Astrocyte (in vitro differentiated cells and primary cell): ENCODE measurements at regions not wholly inside any gene's neighbourhood (a gene's known extent, or its start where the extent isn't known, plus 50 kb on each side); places are given as distances from the start of the nearest gene placed in this dataset.

Experiments used
- EZH2 ChIP-seq: IDR thresholded peaks from 2 replicates; pipeline ENCODE4 v1.6.1; 2012; ENCODE audit warnings: mild to moderate bottlenecking, low read length, inconsistent platforms; ENCODE audit not compliant: insufficient read depth
- TF ChIP-seq, protein P1 (sequence below): IDR thresholded peaks from 2 replicates; pipeline ENCODE4 v1.5.1; 2011; ENCODE audit warnings: low read depth, mild to moderate bottlenecking, inconsistent platforms, low read length, moderate library complexity; ENCODE audit not compliant: insufficient read depth

DNA sequence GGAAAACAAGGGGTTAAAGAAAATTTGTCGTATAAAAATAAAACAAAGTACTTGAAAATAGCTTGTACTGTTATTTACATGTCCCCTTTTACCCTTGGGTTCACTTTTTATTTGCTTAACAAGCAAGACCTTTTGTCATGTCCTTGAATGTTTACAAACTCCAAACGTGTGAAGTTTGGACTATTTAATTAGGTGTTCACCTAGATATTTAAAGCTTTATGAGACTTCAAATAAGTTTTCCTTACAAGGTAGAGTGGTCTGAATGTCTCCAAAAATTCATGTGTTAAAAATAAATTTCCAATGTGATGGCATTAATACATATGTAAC, 242.0 kb upstream of the TTC14 start:
- TF ChIP-seq, protein P1, sequence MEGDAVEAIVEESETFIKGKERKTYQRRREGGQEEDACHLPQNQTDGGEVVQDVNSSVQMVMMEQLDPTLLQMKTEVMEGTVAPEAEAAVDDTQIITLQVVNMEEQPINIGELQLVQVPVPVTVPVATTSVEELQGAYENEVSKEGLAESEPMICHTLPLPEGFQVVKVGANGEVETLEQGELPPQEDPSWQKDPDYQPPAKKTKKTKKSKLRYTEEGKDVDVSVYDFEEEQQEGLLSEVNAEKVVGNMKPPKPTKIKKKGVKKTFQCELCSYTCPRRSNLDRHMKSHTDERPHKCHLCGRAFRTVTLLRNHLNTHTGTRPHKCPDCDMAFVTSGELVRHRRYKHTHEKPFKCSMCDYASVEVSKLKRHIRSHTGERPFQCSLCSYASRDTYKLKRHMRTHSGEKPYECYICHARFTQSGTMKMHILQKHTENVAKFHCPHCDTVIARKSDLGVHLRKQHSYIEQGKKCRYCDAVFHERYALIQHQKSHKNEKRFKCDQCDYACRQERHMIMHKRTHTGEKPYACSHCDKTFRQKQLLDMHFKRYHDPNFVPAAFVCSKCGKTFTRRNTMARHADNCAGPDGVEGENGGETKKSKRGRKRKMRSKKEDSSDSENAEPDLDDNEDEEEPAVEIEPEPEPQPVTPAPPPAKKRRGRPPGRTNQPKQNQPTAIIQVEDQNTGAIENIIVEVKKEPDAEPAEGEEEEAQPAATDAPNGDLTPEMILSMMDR: no peak
- TF ChIP-seq EZH2: no peak
